ENCODE measurements at regions not wholly inside any gene's neighbourhood (a gene's known extent, or its start where the extent isn't known, plus 50 kb on each side); places are given as distances from the start of the nearest gene placed in this dataset.

GRCh38 chr11:122398167-122398566, 257.4 kb upstream of the UBASH3B start:
- DNase-seq = no peak

GRCh38 chr11:122395282-122395681, 260.2 kb upstream of the UBASH3B start:
- DNase-seq = no peak

- no peak for DNase-seq
These were observed 261.2 kb upstream of the UBASH3B start for GRCh38 chr11:122394313-122394712.

- DNase-seq = no peak
These were observed 262.2 kb upstream of the UBASH3B start for GRCh38 chr11:122393209-122393860.

GRCh38 chr11:122392508-122392907, 263.0 kb upstream of the UBASH3B start:
- DNase-seq = no peak

- DNase-seq = no peak
These were observed 264.5 kb upstream of the UBASH3B start for GRCh38 chr11:122391049-122391448.

- DNase-seq = no peak
These were observed 267.2 kb upstream of the BLID start for GRCh38 chr11:122383186-122383585.

GRCh38 chr11:122375687-122376399, 259.8 kb upstream of the BLID start:
- no peak for DNase-seq

GRCh38 chr11:122368796-122369195, 252.8 kb upstream of the BLID start:
- DNase-seq = no peak

GRCh38 chr11:122367809-122368231, 251.8 kb upstream of the BLID start:
- DNase-seq = no peak

- no peak for DNase-seq
These were observed 249.8 kb upstream of the BLID start for GRCh38 chr11:122365610-122366360.

- no peak for DNase-seq
These were observed 247.3 kb upstream of the BLID start for GRCh38 chr11:122363296-122363695.

- no peak for DNase-seq
These were observed 246.4 kb upstream of the BLID start for GRCh38 chr11:122362381-122362780.

- DNase-seq = no peak
These were observed 244.9 kb upstream of the BLID start for GRCh38 chr11:122360875-122361274.

- DNase-seq = no peak
These were observed 243.1 kb upstream of the BLID start for GRCh38 chr11:122359081-122359571.

- DNase-seq = no peak
These were observed 242.3 kb upstream of the BLID start for GRCh38 chr11:122358292-122358691.

GRCh38 chr11:122355968-122356367, 240.0 kb upstream of the BLID start:
- no peak for DNase-seq

- DNase-seq = no peak
These were observed 238.1 kb upstream of the BLID start for GRCh38 chr11:122354025-122354697.

GRCh38 chr11:122353561-122353960, 237.5 kb upstream of the BLID start:
- no peak for DNase-seq

GRCh38 chr11:122348659-122349409, 232.8 kb upstream of the BLID start:
- DNase-seq = no peak

GRCh38 chr11:122346006-122346405, 230.0 kb upstream of the BLID start:
- no peak for DNase-seq

- DNase-seq = no peak
These were observed 229.6 kb upstream of the BLID start for GRCh38 chr11:122345586-122345985.
